PFSK-1 (cell line): ENCODE measurements at regions not wholly inside any gene's neighbourhood (a gene's known extent, or its start where the extent isn't known, plus 50 kb on each side); places are given as distances from the start of the nearest gene placed in this dataset.

ENCODE experiments used
- FOXP2 ChIP-seq: optimal IDR thresholded peaks from 2 replicates; pipeline ENCODE3; 2011; ENCODE audit warnings: borderline replicate concordance, control low read depth, inconsistent platforms; ENCODE audit not compliant: insufficient read depth; ENCODE audit errors: extremely low read length, extremely low read depth
- POLR2AphosphoS5 ChIP-seq: IDR thresholded peaks from 2 replicates; pipeline ENCODE4 v1.6.1; 2012; ENCODE audit warnings: low read depth, mild to moderate bottlenecking, control low read depth, low read length, moderate library complexity
- REST ChIP-seq, 2 experiments: IDR thresholded peaks; 2 replicates each; pipeline versions ENCODE4 v1.6.1 to v1.8.0; 2011 to 2012; ENCODE audit warnings: low read depth in 2 of 2, low read length in 2 of 2, control low read depth in 1 of 2, inconsistent platforms in 1 of 2, mild to moderate bottlenecking in 1 of 2, moderate library complexity in 1 of 2; ENCODE audit not compliant: insufficient read depth in 1 of 2
- SIN3A ChIP-seq: IDR thresholded peaks from 2 replicates; pipeline ENCODE4 v1.6.1; 2012; ENCODE audit warnings: mild to moderate bottlenecking, low read length, moderate library complexity, borderline replicate concordance; ENCODE audit not compliant: insufficient read depth
- TAF1 ChIP-seq: IDR thresholded peaks from 2 replicates; pipeline ENCODE4 v1.6.1; 2012; ENCODE audit warnings: low read length, control low read depth, borderline replicate concordance; ENCODE audit not compliant: insufficient read depth

- no peak for TF ChIP-seq POLR2AphosphoS5
- TF ChIP-seq REST (IDR thresholded peaks at IDR 0.05; ENCODE audit: insufficient read depth in 1 of 2, low read depth in 2 of 2, low read length in 2 of 2), result no peak
- no peak for TF ChIP-seq FOXP2
- TF ChIP-seq SIN3A, result no peak
- TF ChIP-seq TAF1, result no peak
Observed at GRCh38 chr2:129728035-129728972, 251.2 kb upstream of the RAB6C start.

GRCh38 chr2:129729011-129729410 lies 250.5 kb upstream of the RAB6C start:
- TF ChIP-seq TAF1 (no peak), FOXP2 (no peak)

- TF ChIP-seq FOXP2, result no peak
- no peak for TF ChIP-seq SIN3A
- TF ChIP-seq REST (IDR thresholded peaks at IDR 0.05; ENCODE audit: insufficient read depth in 1 of 2, low read depth in 2 of 2, low read length in 2 of 2), result no peak
- no peak for TF ChIP-seq TAF1
- TF ChIP-seq POLR2AphosphoS5, result no peak
Observed at GRCh38 chr2:129729646-129730045, 249.8 kb upstream of the RAB6C start.

- TF ChIP-seq SIN3A (no peak), FOXP2 (no peak), TAF1 (no peak)
Observed at GRCh38 chr2:129730979-129731378, 248.5 kb upstream of the RAB6C start.

GRCh38 chr2:129731907-129732629 lies 247.4 kb upstream of the RAB6C start:
- TF ChIP-seq TAF1 (no peak), SIN3A (no peak), REST (IDR thresholded peaks at IDR 0.05; ENCODE audit: insufficient read depth in 1 of 2, low read depth in 2 of 2, low read length in 2 of 2) (no peak), POLR2AphosphoS5 (no peak), FOXP2 (no peak)

GRCh38 chr2:129732630-129733026 lies 246.8 kb upstream of the RAB6C start:
- TF ChIP-seq FOXP2, result no peak
- TF ChIP-seq TAF1, result no peak
- no peak for TF ChIP-seq REST (IDR thresholded peaks at IDR 0.05; ENCODE audit: insufficient read depth in 1 of 2, low read depth in 2 of 2, low read length in 2 of 2)
- no peak for TF ChIP-seq POLR2AphosphoS5
